Pulmonary artery endothelial cell (primary cell): ENCODE measurements at regions not wholly inside any gene's neighbourhood (a gene's known extent, or its start where the extent isn't known, plus 50 kb on each side); places are given as distances from the start of the nearest gene placed in this dataset.

Experiments used
- DNase-seq: peaks from one replicate; pipeline ENCODE4 v3.0.0-alpha.2; 2011; ENCODE audit warnings: low read depth, low spot score

DNA sequence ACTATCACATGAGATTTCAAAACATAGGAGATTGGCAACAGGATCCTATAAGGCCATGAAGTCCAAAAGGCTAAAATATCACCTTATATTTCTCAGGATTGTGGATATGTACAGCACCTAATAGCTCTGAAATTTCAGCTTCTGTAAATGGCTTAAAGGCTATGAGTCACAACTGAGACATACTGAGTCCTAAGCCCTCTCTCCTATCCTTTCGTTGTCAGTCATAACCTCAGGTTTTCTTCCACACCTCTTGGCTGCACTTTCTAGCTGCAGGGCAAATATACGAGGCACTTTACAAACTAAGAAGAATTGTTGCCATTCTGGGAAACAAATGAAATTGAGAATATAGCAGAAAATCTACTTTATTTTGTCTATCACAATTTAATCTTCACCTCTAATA lies 969.9 kb upstream of the EPHA7 start:
- DNase-seq, result no peak

DNA sequence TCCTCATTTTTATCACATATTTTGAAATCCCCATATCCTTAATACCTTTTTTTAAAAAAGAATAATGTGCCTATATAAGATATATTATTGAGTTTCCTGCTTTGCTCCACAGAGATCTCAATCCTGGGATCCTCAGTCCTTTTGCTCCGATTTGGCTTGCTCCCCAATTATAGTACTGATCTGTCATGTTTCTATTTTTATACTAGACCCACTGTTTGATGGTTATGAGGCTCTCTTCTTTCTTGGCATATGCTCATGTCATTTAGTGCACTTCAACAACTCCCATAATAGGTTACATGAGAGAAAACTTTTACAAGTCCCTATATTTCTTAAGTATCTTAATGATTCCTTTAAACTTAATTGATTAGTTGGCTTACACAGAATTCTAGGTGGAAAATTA lies 958.5 kb upstream of the EPHA7 start:
- no peak for DNase-seq

DNA sequence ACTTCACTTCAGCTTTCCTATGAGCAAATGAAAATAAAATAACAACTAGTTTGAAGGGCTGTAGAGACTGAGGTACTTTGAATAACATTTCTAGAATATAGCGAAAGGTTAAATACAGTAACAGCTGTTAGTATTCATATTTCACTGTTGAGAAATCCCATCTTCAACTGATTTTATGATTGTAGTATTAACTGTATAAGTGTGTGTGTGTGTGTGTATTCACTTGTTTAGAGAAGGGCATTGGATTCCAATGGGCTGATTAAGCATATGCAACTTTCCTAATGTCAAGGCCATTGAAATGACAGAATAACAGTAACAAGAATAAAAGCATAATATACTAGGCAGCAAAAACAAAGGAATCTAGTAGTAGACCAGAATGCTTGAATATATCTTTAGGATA lies 957.5 kb upstream of the EPHA7 start:
- no peak for DNase-seq

DNA sequence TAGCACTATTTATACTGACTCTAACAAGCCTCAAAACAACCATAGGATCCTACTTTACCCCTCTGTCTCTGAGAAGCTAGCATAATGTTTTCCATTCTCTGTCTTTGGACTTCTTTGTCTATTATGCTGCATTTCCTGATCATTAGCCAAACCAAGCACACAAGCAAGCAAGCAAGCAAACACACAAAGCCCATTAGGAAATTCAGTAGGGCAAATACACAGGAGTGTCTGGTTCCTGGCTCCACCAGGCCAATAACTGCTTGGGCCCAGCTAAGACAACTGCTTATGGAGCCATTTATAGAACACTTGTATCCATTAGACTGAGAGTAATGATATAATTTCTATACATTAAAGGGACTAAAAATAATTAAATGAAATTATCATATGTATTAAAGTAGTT lies 952.9 kb upstream of the EPHA7 start:
- no peak for DNase-seq

- DNase-seq, result no peak
Measured at GRCh38 chr6:94367316-94367715, 948.0 kb upstream of the EPHA7 start.

DNA sequence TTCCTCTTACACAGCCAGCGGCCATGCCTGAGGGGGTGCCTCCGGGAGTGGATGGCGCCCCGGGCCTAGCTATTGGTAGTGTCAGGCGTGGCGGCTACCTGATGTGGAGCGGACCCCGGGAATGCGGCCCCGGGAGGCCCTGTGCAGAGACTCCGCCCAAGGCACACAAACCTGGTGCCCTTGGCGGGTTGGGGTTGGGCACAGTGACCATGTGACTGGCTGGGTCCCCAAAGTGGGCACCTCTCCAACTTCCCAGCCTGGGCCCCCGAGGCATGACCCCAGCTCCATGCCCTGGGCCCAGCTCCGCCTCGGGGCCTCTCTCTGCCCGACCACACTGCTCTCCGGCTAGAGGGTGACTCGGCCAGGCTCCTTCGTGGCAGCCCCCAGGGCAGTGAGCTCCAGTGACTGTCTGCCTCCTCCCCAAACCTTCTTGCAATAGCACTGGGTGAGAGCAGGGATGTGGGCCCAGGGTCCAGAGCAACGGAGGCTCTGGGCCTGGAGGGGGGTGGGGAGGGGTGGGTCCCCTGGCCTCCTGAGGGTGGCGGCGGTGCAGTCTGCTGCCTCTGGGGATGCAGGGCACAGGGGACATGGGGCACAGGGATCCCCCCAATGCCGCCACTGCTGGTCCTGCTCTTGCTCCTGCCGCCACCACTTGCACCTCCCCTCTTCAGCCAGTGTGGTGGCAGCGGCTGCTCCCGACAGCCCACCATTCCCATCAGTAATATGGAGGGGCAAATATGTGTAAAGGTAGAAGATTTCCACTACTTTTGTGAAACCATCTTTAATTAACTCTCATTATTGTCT lies 942.9 kb upstream of the EPHA7 start:
- no peak for DNase-seq

DNA sequence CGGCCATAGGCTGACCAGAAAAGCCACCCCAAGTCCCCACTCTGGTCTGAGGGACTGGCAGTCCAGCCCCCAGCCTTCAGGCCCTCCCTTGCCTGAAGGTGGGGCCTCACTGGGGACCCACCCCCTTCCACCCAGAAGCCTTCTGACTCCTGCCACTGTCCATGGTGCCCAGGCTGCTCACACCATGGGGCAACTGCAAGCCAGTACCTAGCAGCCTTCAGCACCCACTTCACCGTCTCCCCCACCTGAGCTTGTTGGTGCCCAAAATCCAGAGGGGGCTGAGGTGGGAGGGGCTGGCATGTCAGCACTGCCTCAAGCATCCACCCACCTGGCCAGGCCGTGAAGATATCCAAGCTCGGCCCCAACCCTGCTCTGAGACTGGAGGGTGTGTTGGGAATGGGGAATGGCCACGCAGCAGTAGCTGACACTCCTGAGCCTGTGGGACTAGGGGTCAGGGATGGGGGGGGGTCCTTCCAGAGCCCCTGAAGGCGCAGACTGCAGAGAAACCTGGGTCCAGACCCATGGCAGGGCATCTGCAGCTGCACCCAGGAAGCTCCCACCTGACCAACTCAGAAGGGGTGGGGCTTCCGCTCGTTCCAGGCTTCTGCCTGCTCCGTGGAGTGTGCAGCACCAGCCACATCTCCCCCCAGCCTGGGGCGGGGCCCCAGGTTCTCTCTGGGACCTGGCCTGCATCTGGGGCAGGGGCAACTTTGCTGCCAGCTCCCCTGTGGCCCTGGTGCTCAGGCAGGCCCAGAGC lies 942.1 kb upstream of the EPHA7 start:
- DNase-seq, result no peak

DNA sequence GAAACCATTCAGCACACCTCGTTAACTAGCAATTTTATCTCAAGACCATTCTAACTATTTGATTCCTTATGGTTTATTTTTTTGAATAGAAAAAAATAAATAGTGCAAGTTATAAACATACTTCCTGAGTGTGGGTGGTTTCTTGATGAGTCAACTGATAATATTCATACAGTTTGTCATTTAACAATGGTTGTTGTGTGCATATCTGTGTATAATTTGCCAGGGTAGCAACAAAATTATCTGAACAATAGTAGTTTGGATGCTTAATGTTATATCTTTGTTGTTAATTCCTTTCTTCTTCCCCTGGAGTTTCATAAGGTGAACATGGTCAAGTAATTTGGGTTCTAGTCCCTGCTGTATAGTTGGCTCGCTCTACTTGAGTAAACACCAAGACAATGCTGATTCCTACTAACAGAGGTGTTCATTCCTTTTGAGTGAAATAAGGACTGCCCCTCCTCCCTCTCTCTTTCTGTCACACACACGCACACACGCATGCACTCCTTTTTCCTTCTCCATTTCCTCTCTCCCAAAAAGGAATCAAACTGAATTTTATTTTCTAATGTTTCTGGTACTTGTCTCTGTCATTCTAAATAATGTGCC lies 938.1 kb upstream of the EPHA7 start:
- no peak for DNase-seq

GRCh38 chr6:94350833-94351232 lies 931.5 kb upstream of the EPHA7 start:
- no peak for DNase-seq

DNA sequence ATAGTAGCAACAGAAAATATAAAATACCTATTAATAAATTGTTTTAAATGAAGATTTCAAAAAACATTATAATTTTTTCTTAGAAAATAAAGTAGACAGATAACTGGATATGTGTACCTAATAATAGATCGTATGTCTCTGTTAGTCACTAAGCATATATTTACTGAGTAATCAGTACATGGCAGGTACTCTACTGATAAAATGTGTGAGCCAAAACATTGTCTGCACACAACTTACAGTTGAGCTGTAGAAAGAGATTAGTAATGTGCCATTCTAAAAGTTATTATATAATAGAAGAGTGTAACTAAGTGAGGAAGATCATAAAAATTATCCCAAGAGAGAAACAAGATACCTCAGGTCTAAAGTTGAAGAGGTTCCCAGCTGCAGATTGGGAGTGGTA lies 929.9 kb upstream of the EPHA7 start:
- DNase-seq, result no peak

- DNase-seq, result no peak
Measured at GRCh38 chr6:94344866-94345265, 925.5 kb upstream of the EPHA7 start.

- no peak for DNase-seq
Measured at GRCh38 chr6:94341173-94341572, 921.8 kb upstream of the EPHA7 start.

- no peak for DNase-seq
Measured at GRCh38 chr6:94323853-94324252, 904.5 kb upstream of the EPHA7 start.

DNA sequence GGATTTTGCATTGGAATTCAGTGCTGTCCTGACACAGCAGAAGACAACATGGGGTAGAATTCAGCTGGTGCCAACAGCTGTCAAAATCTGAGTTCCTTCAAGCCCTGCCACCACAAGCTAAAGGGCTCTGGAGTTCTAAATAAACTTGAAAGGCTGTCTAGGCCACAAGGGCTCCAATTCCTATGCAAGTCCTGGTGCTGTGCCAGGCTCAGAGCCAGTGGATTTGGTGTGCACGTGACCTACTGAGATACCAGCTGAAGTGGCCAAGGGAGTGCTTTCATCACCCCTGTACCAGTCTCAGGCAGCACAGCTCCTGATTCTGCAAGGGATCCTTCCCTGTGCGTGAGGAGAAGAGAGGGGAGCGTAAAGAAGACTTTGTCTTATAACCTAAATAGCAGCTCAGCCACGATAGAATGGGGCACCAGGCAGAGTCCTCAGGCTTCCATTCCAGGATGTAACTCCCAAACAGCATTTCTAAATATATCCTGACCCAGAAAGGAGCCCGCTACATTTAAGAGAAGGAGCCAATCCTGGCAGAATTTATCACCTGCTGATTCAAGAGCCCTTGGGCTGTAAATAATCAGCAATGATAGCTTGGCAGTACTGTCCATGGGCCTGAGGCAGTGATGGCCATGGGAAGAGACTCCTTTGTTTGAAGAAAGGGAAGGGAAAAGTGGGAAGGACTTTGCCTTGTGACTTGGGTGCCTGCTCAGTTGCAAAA lies 881.2 kb upstream of the EPHA7 start:
- DNase-seq, result no peak

GRCh38 chr6:94289131-94289530 lies 869.8 kb upstream of the EPHA7 start:
- DNase-seq, result no peak

GRCh38 chr6:94278146-94278545 lies 858.8 kb upstream of the EPHA7 start:
- DNase-seq, result no peak

- no peak for DNase-seq
Measured at GRCh38 chr6:94272327-94272726, 853.0 kb upstream of the EPHA7 start.

- no peak for DNase-seq
Measured at GRCh38 chr6:94270091-94270948, 851.0 kb upstream of the EPHA7 start.

- no peak for DNase-seq
Measured at GRCh38 chr6:94269256-94269655, 849.9 kb upstream of the EPHA7 start.

DNA sequence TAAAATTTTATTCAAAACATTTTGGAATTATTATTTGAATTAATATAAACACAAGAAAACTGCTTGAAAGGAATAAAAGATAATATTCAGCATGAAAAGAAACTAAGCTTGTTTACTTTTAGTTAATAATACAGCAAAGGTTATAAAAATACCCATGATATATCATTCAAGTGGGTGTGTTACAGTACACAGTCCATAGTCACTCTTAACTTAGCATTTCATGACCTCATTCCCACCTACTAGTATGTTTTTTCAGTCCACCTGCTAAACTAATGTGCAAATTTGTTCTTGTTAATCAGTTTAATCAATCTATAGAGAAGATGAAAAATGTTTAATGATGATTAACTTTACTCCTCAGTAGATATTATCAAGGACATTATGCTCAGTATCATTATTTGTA lies 841.4 kb upstream of the EPHA7 start:
- DNase-seq, result no peak

DNA sequence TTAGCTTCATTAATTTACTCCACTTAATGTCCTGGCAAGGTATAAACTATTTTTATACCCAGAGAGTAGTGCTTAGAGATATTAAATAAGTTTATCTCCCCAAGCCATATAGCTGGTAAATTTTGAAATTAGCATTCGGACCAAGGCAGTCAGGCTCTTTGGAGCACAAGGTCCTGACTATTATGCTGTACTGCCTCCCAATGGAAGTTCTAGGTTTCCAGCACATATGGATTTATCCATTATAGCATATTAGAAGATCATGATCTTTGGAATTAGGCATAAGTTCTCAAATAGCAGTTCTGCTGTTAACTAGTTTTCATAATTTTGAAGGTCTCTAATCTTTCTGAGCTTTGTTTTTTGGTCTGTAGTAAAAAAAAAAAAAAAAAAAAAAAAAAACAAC lies 835.3 kb upstream of the EPHA7 start:
- DNase-seq, result no peak
